HG03521 (cell line): ENCODE measurements at regions not wholly inside any gene's neighbourhood (a gene's known extent, or its start where the extent isn't known, plus 50 kb on each side); places are given as distances from the start of the nearest gene placed in this dataset.

Experiments
- ATAC-seq: cut with Tn5 transposase; IDR thresholded peaks from one replicate; pipeline ENCODE4 v1.9.1; 2021; ENCODE audit warnings: mild to moderate bottlenecking, moderate library complexity; ENCODE audit not compliant: unreplicated experiment

DNA sequence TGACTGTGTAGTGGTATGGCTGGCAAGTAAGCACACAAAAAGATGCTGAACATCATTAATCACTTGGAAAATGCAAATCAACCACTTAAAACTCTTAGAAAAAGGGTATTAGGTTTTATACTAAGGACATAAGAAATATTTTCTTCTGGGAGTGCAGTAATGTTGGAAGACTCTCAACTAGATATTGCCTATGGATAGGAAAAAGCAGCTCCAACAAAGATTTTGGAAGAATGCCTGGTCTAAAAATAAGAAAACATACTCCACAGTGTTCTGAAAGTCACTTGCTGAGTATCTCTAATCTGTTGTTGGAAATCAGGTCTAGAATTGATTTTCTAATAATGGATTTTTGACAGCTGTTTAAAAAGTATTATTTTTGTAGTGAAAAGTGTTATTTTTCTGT, 50.8 kb upstream of the PHYHIPL start:
- no peak for ATAC-seq

DNA sequence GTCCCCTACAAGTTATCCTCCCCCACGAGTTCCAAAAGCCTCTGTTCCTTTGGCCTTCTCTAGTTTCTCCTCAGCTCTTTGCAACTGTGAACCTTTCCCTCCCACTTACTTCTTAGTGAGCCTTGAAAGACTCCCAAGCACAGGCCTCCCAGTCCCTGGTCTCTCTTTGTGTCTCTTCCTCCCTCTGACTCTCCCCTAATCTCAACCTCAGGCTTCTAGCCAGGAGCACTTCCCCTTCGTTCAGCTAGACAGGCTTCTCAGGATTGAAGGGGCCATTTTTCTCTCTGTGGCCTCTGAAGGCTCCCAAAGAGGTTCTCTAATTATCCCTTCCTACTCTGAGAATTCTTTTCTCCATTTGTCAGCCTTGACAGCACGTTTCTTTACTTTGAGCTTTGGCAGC, 50.2 kb upstream of the PHYHIPL start:
- no peak for ATAC-seq
